H9 (cell line): ENCODE measurements at regions not wholly inside any gene's neighbourhood (a gene's known extent, or its start where the extent isn't known, plus 50 kb on each side); places are given as distances from the start of the nearest gene placed in this dataset.

ENCODE experiments used
- DNase-seq: peaks from one replicate; pipeline ENCODE4 v3.0.0-alpha.2; 2017
- H2AFZ ChIP-seq: one replicate; pipeline ENCODE4 v1.6.1; 2013; ENCODE audit warnings: mild to moderate bottlenecking, low read length, control low read depth, moderate library complexity
- H2AK5ac ChIP-seq: 2 replicates; pipeline ENCODE4 v1.6.1; 2013; ENCODE audit warnings: low read length, control low read depth, mixed read lengths; ENCODE audit not compliant: insufficient read length
- H2BK120ac ChIP-seq: one replicate; pipeline ENCODE4 v1.6.1; 2013; ENCODE audit warnings: low read depth, mild to moderate bottlenecking, low read length, control low read depth, inconsistent platforms; ENCODE audit not compliant: poor library complexity, severe bottlenecking
- H2BK12ac ChIP-seq: 2 replicates; pipeline ENCODE4 v1.6.1; 2013; ENCODE audit warnings: low read length, control low read depth, mixed read lengths, low read depth; ENCODE audit not compliant: insufficient read length
- H2BK15ac ChIP-seq: 2 replicates; pipeline ENCODE4 v1.6.1; 2013; ENCODE audit warnings: low read depth, low read length, control low read depth
- H2BK20ac ChIP-seq: one replicate; pipeline ENCODE4 v1.6.1; 2013; ENCODE audit warnings: low read depth, mild to moderate bottlenecking, low read length, control low read depth, inconsistent platforms; ENCODE audit not compliant: poor library complexity, severe bottlenecking
- H2BK5ac ChIP-seq: 2 replicates; pipeline ENCODE4 v1.6.1; 2013; ENCODE audit warnings: low read length, control low read depth, mixed read lengths; ENCODE audit not compliant: insufficient read length
- H3K14ac ChIP-seq: 2 replicates; pipeline ENCODE4 v1.6.1; 2013; ENCODE audit warnings: low read length, control low read depth; ENCODE audit not compliant: insufficient read depth
- H3K18ac ChIP-seq: 2 replicates; pipeline ENCODE4 v1.6.1; 2013; ENCODE audit warnings: low read depth, mild to moderate bottlenecking, mixed read lengths, low read length, control low read depth; ENCODE audit not compliant: insufficient read length
- H3K23ac ChIP-seq: 2 replicates; pipeline ENCODE4 v1.6.1; 2013; ENCODE audit warnings: low read length, control low read depth, mixed read lengths, low read depth; ENCODE audit not compliant: insufficient read length
- H3K23me2 ChIP-seq: 2 replicates; pipeline ENCODE4 v1.6.1; 2013; ENCODE audit warnings: low read depth, mild to moderate bottlenecking, mixed read lengths, low read length, control low read depth; ENCODE audit not compliant: insufficient read length, poor library complexity, severe bottlenecking
- H3K27ac ChIP-seq: 2 replicates; pipeline ENCODE4 v1.5.1; 2013; ENCODE audit warnings: low read length, control low read depth, mixed read lengths, low read depth; ENCODE audit not compliant: insufficient read length
- H3K27me3 ChIP-seq: 2 replicates; pipeline ENCODE4 v1.6.1; 2013; ENCODE audit warnings: low read length, control low read depth, inconsistent platforms; ENCODE audit not compliant: insufficient read depth
- H3K4ac ChIP-seq: 2 replicates; pipeline ENCODE4 v1.6.1; 2013; ENCODE audit warnings: low read depth, mild to moderate bottlenecking, control low read depth, inconsistent platforms, low read length, moderate library complexity
- H3K4me1 ChIP-seq: 2 replicates; pipeline ENCODE4 v1.6.1; 2013; ENCODE audit warnings: low read length, control low read depth, inconsistent platforms; ENCODE audit not compliant: insufficient read depth
- H3K4me2 ChIP-seq: 2 replicates; pipeline ENCODE4 v1.6.1; 2013; ENCODE audit warnings: low read length, control low read depth, mixed read lengths; ENCODE audit not compliant: insufficient read length, insufficient read depth
- H3K56ac ChIP-seq: 2 replicates; pipeline ENCODE4 v1.6.1; 2013; ENCODE audit warnings: low read depth, mild to moderate bottlenecking, mixed read lengths, low read length, control low read depth; ENCODE audit not compliant: insufficient read length
- H3K79me1 ChIP-seq: 2 replicates; pipeline ENCODE4 v1.6.1; 2013; ENCODE audit warnings: low read depth, mild to moderate bottlenecking, moderate library complexity, low read length, control low read depth, inconsistent platforms; ENCODE audit not compliant: insufficient read depth, poor library complexity, severe bottlenecking
- H3K79me2 ChIP-seq: 2 replicates; pipeline ENCODE4 v1.6.1; 2013; ENCODE audit warnings: low read length, control low read depth, inconsistent platforms; ENCODE audit not compliant: insufficient read depth
- H3K9ac ChIP-seq: 2 replicates; pipeline ENCODE4 v1.6.1; 2013; ENCODE audit warnings: low read length, control low read depth, mixed read lengths; ENCODE audit not compliant: insufficient read length; ENCODE audit errors: extremely low read depth
- H3K9me3 ChIP-seq: one replicate; pipeline ENCODE4 v1.6.1; 2013; ENCODE audit warnings: low read depth, low read length, inconsistent platforms; ENCODE audit not compliant: control insufficient read depth
- H3T11ph ChIP-seq: one replicate; pipeline ENCODE4 v1.6.1; 2013; ENCODE audit warnings: mild to moderate bottlenecking, low read length, control low read depth, inconsistent platforms
- H4K20me1 ChIP-seq: one replicate; pipeline ENCODE4 v1.6.1; 2013; ENCODE audit not compliant: control insufficient read depth, insufficient read length, insufficient read depth
- H4K5ac ChIP-seq: 2 replicates; pipeline ENCODE4 v1.6.1; 2013; ENCODE audit warnings: low read depth, mild to moderate bottlenecking, mixed read lengths, low read length, control low read depth; ENCODE audit not compliant: insufficient read length
- H4K8ac ChIP-seq: replicated peaks from 2 replicates; pipeline ENCODE4 v1.6.1; 2013; ENCODE audit warnings: low read length, control low read depth, mixed read lengths, low read depth; ENCODE audit not compliant: insufficient read length
- H4K91ac ChIP-seq: 2 replicates; pipeline ENCODE4 v1.6.1; 2013; ENCODE audit warnings: low read depth, mild to moderate bottlenecking, moderate library complexity, mixed read lengths, low read length, control low read depth; ENCODE audit not compliant: insufficient read length
- H3K27ac Mint-ChIP-seq, 3 experiments: 2 replicates in 2 of 3; 3 replicates in 1 of 3; pipeline ENCODE4 v1.8.0; 2020 to 2021; ENCODE audit warnings: mixed read lengths in 3 of 3, mild to moderate bottlenecking in 1 of 3, moderate library complexity in 1 of 3
- H3K27me3 Mint-ChIP-seq: 2 replicates; pipeline ENCODE4 v1.8.0; 2021; ENCODE audit warnings: low read depth, mild to moderate bottlenecking, moderate library complexity, mixed read lengths
- H3K36me3 Mint-ChIP-seq, 3 experiments: 2 replicates in 2 of 3; 3 replicates in 1 of 3; pipeline ENCODE4 v1.8.0; 2020 to 2021; ENCODE audit warnings: low read depth in 3 of 3, mixed read lengths in 3 of 3; ENCODE audit not compliant: insufficient read depth in 1 of 3
- H3K4me1 Mint-ChIP-seq, 2 experiments: 2 replicates each; pipeline ENCODE4 v1.8.0; 2020; ENCODE audit warnings: mixed read lengths in 2 of 2
- H3K4me3 Mint-ChIP-seq, 2 experiments: 2 replicates in 1 of 2; 3 replicates in 1 of 2; pipeline ENCODE4 v1.8.0; 2020 to 2021; ENCODE audit warnings: mild to moderate bottlenecking in 2 of 2, mixed read lengths in 2 of 2, moderate library complexity in 1 of 2
- H3K9me3 Mint-ChIP-seq, 2 experiments: 2 replicates in 1 of 2; 3 replicates in 1 of 2; pipeline ENCODE4 v1.8.0; 2020; ENCODE audit warnings: mild to moderate bottlenecking in 2 of 2, mixed read lengths in 2 of 2, moderate library complexity in 1 of 2
- CTCF ChIP-seq: fragments of 200-600 bp; sonication (generic); conservative IDR thresholded peaks from 3 replicates; pipeline ENCODE4 v1.8.0; 2021; ENCODE audit warnings: antibody characterized with exemption, mild to moderate bottlenecking
- WGBS: extraction: QIAGEN DNeasy Blood & Tissue Kit; methylation state at CpG from one replicate; pipeline ENCODE4 v1.1.7; 2013; ENCODE audit warnings: missing lambda C conversion rate, low lambda C conversion rate, mixed read lengths; ENCODE audit not compliant: insufficient read length; ENCODE audit errors: extremely low coverage; 5-methylcytosine and 5-hydroxymethylcytosine counted together

GRCh38 chr19:30102666-30103065, 160.6 kb downstream of the URI1 start:
- Histone ChIP-seq H3K9me3 (no peaks in the 10 kb centered on the region), H3K4ac (no peak overlapping the region), H3K4me1 (no peaks in the 10 kb centered on the region), H2BK120ac (no peak overlapping the region), H3K14ac (no peak overlapping the region), H3K9ac (no peak overlapping the region), H3K27me3 (no peaks in the 10 kb centered on the region), H3K4me2 (no peak overlapping the region), H2AFZ (no peak overlapping the region), H4K8ac (no peak overlapping the region), H3K79me2 (no peaks in the 10 kb centered on the region), H3T11ph (no peak overlapping the region), H3K18ac (no peak overlapping the region), H4K5ac (no peak overlapping the region), H3K27ac (no peak overlapping the region), H3K79me1 (no peaks in the 10 kb centered on the region), H3K23ac (no peak overlapping the region), H2BK5ac (no peak overlapping the region), H3K23me2 (no peaks in the 10 kb centered on the region), H4K91ac (no peak overlapping the region), H4K20me1 (no peaks in the 10 kb centered on the region), H2BK20ac (no peak overlapping the region), H3K56ac (no peak overlapping the region), H2AK5ac (no peak overlapping the region), H2BK12ac (no peak overlapping the region), H2BK15ac (no peak overlapping the region)
- no peak for DNase-seq
- H3K36me3 Mint-ChIP-seq = peaks cover 0 to 9% (median 2%) of the 10 kb centered on the region in 3 experiments; a peak in 4 of 7 replicates
- H3K4me1 Mint-ChIP-seq = peaks cover 0 to 3% of the 10 kb centered on the region in 2 experiments; a peak in 2 of 4 replicates
- H3K27me3 Mint-ChIP-seq = peaks cover 3% of the 10 kb centered on the region; the same call in 1 of the 2 replicates
- WGBS = no CpG with 5 or more reads among the region's 7 CpGs
- H3K27ac Mint-ChIP-seq = no peak overlapping the region
- no peak overlapping the region for H3K4me3 Mint-ChIP-seq
- TF ChIP-seq CTCF = no peak
- peaks cover 6 to 8% of the 10 kb centered on the region in 2 experiments; a peak in 4 of 5 replicates for H3K9me3 Mint-ChIP-seq
